ENCODE measurements at regions not wholly inside any gene's neighbourhood (a gene's known extent, or its start where the extent isn't known, plus 50 kb on each side); places are given as distances from the start of the nearest gene placed in this dataset.

DNA sequence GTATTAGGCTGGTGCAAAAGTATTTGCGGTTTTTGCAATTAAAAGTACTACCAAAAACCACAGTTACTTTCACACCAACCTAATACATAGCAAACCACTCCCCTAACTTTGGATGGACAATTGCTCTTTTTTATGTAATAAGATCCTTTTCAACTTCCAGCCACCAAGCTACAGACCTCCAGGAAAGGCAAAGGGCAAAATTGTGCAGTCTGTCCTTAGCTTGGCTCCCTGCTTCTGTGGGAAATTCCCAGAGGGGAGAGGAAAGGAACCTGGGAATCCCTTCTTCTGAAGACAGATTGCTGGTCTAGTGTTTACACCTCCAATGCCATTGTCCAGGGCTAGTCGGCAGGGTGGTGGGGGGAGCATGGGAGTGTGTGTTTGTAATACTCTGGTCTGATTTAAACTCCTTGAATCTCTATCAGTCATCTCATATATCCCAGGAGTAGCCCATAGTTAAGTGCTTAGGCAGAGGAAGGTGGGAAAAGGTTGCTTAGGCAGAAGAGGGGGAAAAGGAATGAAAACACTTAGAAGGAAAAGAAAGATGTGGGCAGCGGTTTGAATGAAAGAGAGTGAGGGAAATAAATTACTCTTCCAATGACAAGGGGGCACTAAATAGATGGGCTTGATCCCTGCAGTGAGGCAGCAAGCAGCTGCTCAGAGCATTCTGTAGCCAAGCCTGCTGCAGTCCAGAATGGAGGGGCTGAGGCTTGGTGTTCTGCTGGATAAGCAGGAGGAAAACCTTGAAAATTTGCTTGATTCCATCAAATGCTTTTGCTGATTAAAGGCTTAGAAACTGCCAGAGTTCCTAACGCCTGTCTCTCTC, 86.9 kb upstream of the MAP1B start:
- intact Hi-C loops (cut with DNase I): no loop called here
- DNase-seq: no peak

DNA sequence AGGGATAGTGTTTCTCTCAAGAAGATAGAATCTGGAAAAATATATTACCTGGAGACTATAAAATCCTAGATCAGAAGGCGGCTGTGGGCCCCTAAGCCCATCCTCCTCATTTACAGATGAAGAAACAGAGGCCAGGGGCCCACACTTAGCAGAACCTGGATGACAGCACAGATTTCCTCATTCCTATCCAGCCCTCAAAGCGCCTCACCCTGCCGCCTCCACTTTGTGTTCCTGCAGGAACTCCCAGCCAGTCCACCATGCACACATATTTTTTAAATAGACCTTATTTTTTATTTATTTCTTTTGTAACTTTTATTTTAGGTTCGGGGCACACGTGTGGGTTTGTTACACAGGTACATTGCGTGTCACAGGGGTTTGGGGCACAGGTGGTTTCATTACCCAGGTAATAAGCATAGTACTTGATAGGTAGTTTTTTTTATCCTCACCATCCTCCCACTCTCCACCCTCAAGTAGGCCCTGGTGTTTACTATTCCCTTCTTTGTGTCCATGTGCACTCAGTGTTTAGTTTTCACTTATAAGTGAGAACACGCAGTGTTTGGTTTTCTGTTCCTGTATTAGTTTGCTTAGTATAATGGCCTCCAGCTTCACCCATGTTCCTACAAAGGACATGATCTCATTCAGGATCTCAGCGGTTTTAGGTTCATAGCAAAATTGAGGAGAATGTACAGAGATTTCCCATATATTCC, 85.5 kb upstream of the MAP1B start:
- intact Hi-C loops (cut with DNase I): no loop called here

DNA sequence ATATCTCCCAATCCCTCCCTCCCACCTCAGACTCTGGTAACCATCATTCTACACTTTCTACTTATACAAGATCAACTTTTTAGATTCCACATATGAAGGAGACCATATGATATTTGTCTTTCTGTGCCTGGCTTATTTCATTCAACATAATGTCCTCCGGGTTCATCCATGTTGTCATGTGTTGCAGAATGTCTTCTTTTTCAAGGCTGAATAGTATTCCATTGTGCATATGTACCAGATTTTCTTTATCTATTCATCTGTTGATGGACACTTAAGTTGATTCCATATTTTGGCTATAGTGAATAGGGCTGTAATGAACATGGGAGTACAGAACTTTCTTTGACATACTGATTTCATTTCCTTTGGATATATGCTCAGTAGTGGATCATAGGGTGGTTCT, 78.9 kb upstream of the MAP1B start:
- intact Hi-C loops (cut with DNase I): no loop called here
- DNase-seq: no peak

More for the DNA sequence above, 85.5 kb upstream of the MAP1B start:
- DNase-seq: no peak

DNA sequence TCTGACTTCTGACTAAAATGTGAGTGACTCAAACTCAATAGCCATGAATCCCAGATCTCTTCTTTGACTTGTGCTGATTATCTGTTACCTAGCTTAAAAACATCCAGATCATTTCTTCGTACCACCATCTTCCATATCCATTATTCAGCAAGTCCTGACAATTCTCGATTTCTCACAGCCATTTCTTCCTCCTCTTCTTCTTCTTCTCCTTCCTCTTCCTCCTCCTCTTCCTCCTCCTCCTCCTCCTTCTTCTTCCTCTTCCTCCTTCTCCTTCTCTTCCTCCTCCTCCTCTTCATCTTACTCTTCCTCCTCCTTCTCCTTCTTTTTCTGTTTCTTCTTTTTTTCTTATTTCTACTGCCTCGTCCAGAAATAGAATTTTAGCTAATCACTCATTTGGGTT, 77.0 kb upstream of the MAP1B start:
- DNase-seq: no peak
- intact Hi-C loops (cut with DNase I): no loop called here

DNA sequence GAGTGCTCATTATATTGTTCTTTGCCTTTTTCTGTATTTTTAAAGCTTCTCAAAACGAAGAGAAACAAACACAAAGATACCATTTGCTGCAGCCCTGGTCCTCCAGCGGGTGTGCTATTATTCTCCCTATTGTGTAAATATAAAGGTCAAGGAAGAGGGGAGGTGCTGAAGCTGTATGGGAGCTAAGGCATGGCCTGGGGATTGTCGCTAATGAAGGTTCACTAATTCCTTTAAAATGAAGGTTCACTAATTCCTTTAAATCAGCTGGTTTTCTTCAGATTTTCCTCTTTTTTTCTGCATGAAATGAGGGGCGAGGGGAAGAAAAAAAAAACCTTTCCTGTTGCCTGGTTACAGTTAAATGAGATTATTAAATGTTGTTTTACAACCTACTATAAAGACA, 74.5 kb upstream of the MAP1B start:
- intact Hi-C loops (cut with DNase I): no loop called here
- no peak for DNase-seq

DNA sequence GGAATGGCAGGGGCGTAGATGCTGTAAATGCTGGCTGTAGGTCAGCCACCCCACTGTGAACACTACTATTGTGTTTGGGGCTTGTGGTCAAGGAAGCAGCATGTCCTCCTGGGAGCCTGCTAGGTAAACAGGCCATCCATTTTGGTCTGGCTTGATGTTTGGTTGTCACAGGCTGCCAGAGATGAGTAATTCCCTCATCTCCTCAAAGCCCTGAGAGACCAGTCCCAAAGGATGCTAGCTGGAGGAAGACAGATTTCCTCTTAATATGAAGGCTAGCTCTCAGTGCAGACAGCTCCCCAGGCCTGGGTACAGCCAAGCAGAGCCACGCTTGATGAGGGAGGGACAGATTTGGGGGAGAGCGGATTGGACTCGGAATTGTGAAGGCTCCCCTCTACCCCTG, 72.5 kb upstream of the MAP1B start:
- no peak for DNase-seq
- intact Hi-C loops (cut with DNase I): no loop called here

DNA sequence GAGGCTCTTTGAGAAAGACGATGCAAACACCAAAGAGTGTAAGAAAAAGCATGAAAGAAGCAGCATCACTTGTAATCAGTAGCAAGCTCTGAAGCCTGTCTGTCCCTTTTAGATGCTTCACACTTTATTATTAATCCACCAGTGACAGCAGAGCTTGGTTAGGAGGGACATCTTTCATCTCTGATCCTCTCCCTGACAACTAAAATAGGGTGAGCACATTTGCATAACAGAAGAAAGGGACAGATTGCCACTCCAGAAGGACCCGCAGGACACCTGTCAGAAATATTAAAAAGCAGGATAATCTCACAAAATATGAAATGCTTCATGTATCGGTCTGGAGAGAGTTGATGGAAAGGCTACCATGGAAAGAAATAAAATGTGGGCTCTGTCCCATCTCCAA, 71.4 kb upstream of the MAP1B start:
- intact Hi-C loops (cut with DNase I): no loop called here
- DNase-seq: no peak

DNA sequence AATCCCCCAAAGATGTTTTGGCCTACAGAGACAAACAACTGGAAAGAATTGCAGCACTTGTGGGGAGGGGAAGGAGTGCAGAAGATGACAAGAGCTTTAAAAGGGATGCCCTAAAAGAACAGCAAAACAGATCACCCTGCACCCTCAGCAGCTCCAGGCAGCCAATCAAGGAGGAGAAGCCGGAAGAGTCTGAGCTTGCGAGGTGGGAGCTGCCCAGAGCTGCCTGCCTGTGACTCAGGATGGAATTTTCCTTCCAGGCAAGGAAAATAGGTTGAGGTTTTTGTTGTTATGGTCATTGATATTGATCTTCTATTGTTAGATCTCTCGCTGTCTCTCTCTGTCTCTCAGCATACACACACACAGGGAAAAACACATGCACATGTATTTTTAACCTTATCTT, 70.3 kb upstream of the MAP1B start:
- intact Hi-C loops (cut with DNase I): no loop called here
- DNase-seq: peak in 7 of 10 donors; percentile 13 to 91 (median 56)

DNA sequence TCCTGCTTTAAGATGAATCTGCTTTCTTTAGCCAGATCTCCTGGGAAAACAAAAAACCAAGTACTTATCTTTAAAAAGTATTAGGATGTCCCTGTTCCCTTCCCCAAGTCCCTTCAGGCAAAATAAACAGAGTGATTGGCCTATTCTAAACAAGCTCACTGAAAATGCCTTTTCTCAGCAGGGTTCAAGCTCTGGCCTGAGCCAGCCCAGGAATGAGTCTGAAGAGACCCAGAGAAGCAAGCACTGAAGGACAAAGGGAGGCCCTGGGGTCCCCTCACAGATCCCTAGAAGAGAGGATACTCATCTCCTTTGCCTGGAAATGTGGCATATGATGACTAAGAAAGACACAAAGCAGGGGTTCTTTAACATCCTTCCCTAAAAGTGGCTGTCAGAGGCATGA, 66.8 kb upstream of the MAP1B start:
- DNase-seq: no peak
- intact Hi-C loops (cut with DNase I): no loop called here

DNA sequence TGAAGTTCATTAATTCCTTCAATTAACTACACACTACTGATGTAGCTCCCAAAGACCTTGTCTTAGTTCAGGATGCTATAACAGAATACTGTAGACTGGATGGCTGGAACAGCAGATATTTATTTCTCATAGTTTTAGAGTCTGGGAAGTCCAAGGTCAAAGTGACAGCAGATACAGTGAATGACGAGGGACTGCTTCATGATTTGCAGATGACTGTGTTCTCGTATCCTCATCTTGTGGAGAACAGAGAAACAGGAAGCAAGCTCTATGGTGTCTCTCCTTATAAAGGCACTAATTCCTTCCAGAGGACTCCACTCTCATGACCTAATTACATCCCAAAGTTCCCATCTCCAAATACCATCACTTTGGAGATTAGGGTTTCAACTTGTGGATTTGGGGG, 65.6 kb upstream of the MAP1B start:
- DNase-seq: no peak
- intact Hi-C loops (cut with DNase I): no loop called here

DNA sequence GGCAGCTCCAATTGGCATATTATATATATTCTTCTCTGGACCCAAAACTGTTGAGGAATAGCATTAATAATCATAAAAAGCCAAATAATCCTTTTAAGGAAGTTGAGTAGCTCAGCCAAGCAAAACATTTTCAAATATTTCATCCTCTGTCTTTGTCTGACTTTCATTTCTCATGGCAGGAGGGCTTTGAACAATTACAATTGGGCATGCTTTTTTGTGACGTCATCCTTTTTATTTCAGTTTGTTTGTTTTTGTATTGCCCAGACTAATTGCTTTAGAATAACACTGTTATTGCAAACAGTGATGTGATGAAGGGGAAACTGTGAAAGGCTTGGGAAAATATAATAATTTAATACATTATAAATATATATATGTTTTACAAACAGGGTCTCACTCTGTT, 65.2 kb upstream of the MAP1B start:
- intact Hi-C loops (cut with DNase I): no loop called here
- no peak for DNase-seq

DNA sequence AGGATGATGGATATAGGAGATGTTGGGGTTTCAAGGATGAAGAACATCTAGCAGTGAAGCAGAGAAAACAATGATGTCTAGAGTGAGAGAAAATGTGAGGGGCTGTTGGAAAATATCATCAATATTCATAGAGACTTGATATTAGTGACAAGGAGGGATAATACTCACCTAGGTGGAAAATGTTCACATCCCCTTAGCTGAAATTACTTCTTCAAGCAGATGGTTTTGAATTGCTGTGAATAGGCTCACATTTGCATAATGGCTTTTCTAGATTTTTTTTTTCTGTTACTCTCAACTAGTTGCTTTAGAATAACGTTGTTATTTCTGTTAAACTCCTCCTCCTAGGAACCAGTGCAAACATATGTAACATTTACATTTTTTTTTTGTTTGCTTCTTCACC, 61.6 kb upstream of the MAP1B start:
- DNase-seq: no peak
- intact Hi-C loops (cut with DNase I): no loop called here

DNA sequence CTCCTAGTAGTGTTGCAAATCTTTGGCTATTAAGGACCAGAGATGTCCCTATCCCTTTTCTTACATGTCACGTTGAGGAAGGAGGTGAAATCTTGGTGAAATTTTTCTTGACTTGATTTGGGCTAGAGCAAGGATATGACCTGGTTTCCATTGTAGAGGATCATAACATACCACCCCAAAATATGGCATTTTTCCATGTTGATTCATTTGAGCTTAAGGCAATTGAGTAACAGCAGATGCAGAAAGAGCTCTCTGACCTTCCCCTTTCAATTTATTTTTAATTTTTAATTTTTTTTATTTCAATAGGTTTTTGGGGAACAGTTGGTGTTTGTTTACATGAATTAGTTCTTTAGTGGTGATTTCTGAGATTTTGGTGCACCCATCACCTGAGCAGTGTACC, 61.2 kb upstream of the MAP1B start:
- intact Hi-C loops (cut with DNase I): no loop called here
- no peak for DNase-seq

DNA sequence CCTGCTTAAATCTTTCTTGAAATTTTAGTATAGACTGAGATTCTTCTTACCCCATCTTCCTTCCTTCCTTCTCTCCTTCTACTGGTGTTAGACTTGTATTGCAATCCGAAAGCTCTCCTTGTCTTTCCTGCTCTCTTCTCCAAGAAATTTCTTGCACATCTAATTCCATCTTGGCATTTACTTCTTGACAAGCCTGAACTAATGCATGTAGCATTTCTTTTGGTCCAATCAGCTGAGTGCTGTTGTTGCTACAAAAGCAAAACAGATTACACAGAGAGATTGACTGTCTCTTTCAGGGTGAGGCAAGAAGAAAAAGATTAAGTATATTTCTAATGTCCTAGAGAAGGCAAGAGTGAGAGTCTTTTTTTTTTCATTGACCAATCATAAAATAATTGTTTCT, 51.6 kb upstream of the MAP1B start:
- intact Hi-C loops (cut with DNase I): no loop called here
- DNase-seq: no peak

Data from posterior cingulate gyrus (tissue), 11 donors.